OCI-LY3 (cell line): ENCODE measurements at regions not wholly inside any gene's neighbourhood (a gene's known extent, or its start where the extent isn't known, plus 50 kb on each side); places are given as distances from the start of the nearest gene placed in this dataset.

ENCODE experiments used
- H2AFZ ChIP-seq: fragments of 200-600, 300-600 bp; shearing (Covaris generic); 2 replicates; pipeline ENCODE4 v1.6.0; 2014; ENCODE audit warnings: antibody characterized with exemption, low read depth, low read length
- H3K27ac ChIP-seq: fragments of 200-600, 300-600 bp; sonication (generic); 2 replicates; pipeline ENCODE4 v1.5.1; 2014; ENCODE audit warnings: mild to moderate bottlenecking, low read length, moderate library complexity, mixed read lengths
- H3K27me3 ChIP-seq: fragments of 200-600, 300-600 bp; sonication (generic); 2 replicates; pipeline ENCODE4 v1.6.1; 2014; ENCODE audit warnings: low read depth, low read length, mixed read lengths
- H3K36me3 ChIP-seq: fragments of 200-600, 300-600 bp; sonication (generic); replicated peaks from 2 replicates; pipeline ENCODE3; 2014; ENCODE audit warnings: low read depth, low read length, mixed read lengths
- H3K4me1 ChIP-seq: fragments of 300-600, 200-600 bp; sonication (generic); 2 replicates; pipeline ENCODE4 v1.6.1; 2014; ENCODE audit warnings: low read length, mixed read lengths
- H3K4me2 ChIP-seq: fragments of 200-600, 300-600 bp; sonication (generic); 2 replicates; pipeline ENCODE4 v1.6.1; 2014; ENCODE audit warnings: low read length, mixed read lengths
- H3K4me3 ChIP-seq: fragments of 300-600, 200-600 bp; sonication (generic); 2 replicates; pipeline ENCODE4 v1.5.1; 2014; ENCODE audit warnings: antibody characterized with exemption, mild to moderate bottlenecking, low read length, moderate library complexity
- H3K79me2 ChIP-seq: fragments of 300-600, 200-600 bp; shearing (Covaris generic); 2 replicates; pipeline ENCODE4 v1.6.1; 2014; ENCODE audit warnings: mild to moderate bottlenecking, low read length, mixed read lengths
- H3K9ac ChIP-seq: fragments of 300-600, 200-600 bp; shearing (Covaris generic); 2 replicates; pipeline ENCODE4 v1.6.0; 2014; ENCODE audit warnings: mild to moderate bottlenecking, low read length, moderate library complexity
- H3K9me3 ChIP-seq: fragments of 200-600, 300-600 bp; shearing (Covaris generic); 2 replicates; pipeline ENCODE4 v1.6.1; 2014; ENCODE audit warnings: low read length, mixed read lengths; ENCODE audit not compliant: insufficient read depth
- H4K20me1 ChIP-seq: fragments of 200-600, 300-600 bp; sonication (generic); 2 replicates; pipeline ENCODE4 v1.6.1; 2016; ENCODE audit warnings: low read length, mixed read lengths; ENCODE audit not compliant: insufficient read depth
- CTCF ChIP-seq: fragments of 200-600, 300-600 bp; sonication (generic); IDR thresholded peaks from 2 replicates; pipeline ENCODE4 v1.5.1; 2014; ENCODE audit warnings: antibody characterized with exemption, low read length, low read depth
- EZH2phosphoT487 ChIP-seq: fragments of 200-600 bp; shearing (Covaris generic); IDR thresholded peaks from 2 replicates; pipeline ENCODE4 v1.6.1; 2018; ENCODE audit warnings: antibody characterized with exemption, mixed run types, low read depth

- H3K79me2 ChIP-seq = no peaks in the 10 kb centered on the region
- H4K20me1 ChIP-seq = no peaks in the 10 kb centered on the region
- no peaks in the 10 kb centered on the region for H3K9me3 ChIP-seq
- no peak for TF ChIP-seq EZH2phosphoT487
- no peak overlapping the region for H3K27ac ChIP-seq
- no peak overlapping the region for H3K9ac ChIP-seq
- no peak overlapping the region for H3K4me2 ChIP-seq
- no peaks in the 10 kb centered on the region for H3K4me1 ChIP-seq
- H3K27me3 ChIP-seq = no peaks in the 10 kb centered on the region
- H3K36me3 ChIP-seq = no peaks in the 10 kb centered on the region
- no peak overlapping the region for H3K4me3 ChIP-seq
- H2AFZ ChIP-seq = no peak overlapping the region
Observed at GRCh38 chr4:1471443-1472147, 65.4 kb upstream of the NKX1-1 start.

- H2AFZ ChIP-seq = no peak overlapping the region
- no peak overlapping the region for H3K4me3 ChIP-seq
- H3K36me3 ChIP-seq = no peaks in the 10 kb centered on the region
- H3K4me1 ChIP-seq = no peaks in the 10 kb centered on the region
- H3K9me3 ChIP-seq = no peaks in the 10 kb centered on the region
- no peak overlapping the region for H3K9ac ChIP-seq
- H3K4me2 ChIP-seq = no peak overlapping the region
- no peaks in the 10 kb centered on the region for H4K20me1 ChIP-seq
- no peaks in the 10 kb centered on the region for H3K79me2 ChIP-seq
- no peaks in the 10 kb centered on the region for H3K27me3 ChIP-seq
- H3K27ac ChIP-seq = no peak overlapping the region
- no peak for TF ChIP-seq EZH2phosphoT487
- no peak for TF ChIP-seq CTCF
Observed at GRCh38 chr4:1470816-1471442, 64.7 kb upstream of the NKX1-1 start.

GRCh38 chr4:1470393-1470670 lies 64.1 kb upstream of the NKX1-1 start:
- Histone ChIP-seq H3K27me3 (no peaks in the 10 kb centered on the region), H3K4me2 (no peak overlapping the region), H3K4me1 (no peaks in the 10 kb centered on the region), H4K20me1 (no peaks in the 10 kb centered on the region), H3K9ac (no peak overlapping the region), H3K4me3 (no peak overlapping the region), H3K79me2 (no peaks in the 10 kb centered on the region), H3K9me3 (no peaks in the 10 kb centered on the region), H2AFZ (no peak overlapping the region), H3K27ac (no peak overlapping the region), H3K36me3 (no peaks in the 10 kb centered on the region)
- TF ChIP-seq CTCF = no peak
- TF ChIP-seq EZH2phosphoT487 = no peak

- Histone ChIP-seq H3K27me3 (no peaks in the 10 kb centered on the region), H3K9ac (no peak overlapping the region), H3K4me3 (no peak overlapping the region), H3K9me3 (no peaks in the 10 kb centered on the region), H3K4me2 (no peak overlapping the region), H2AFZ (no peak overlapping the region), H3K27ac (no peak overlapping the region), H3K36me3 (no peaks in the 10 kb centered on the region), H4K20me1 (no peaks in the 10 kb centered on the region), H3K79me2 (no peaks in the 10 kb centered on the region), H3K4me1 (no peaks in the 10 kb centered on the region)
- TF ChIP-seq CTCF (no peak), EZH2phosphoT487 (no peak)
Observed at GRCh38 chr4:1469607-1470392, 63.6 kb upstream of the NKX1-1 start.
